ENCODE measurements at regions not wholly inside any gene's neighbourhood (a gene's known extent, or its start where the extent isn't known, plus 50 kb on each side); places are given as distances from the start of the nearest gene placed in this dataset.

DNA sequence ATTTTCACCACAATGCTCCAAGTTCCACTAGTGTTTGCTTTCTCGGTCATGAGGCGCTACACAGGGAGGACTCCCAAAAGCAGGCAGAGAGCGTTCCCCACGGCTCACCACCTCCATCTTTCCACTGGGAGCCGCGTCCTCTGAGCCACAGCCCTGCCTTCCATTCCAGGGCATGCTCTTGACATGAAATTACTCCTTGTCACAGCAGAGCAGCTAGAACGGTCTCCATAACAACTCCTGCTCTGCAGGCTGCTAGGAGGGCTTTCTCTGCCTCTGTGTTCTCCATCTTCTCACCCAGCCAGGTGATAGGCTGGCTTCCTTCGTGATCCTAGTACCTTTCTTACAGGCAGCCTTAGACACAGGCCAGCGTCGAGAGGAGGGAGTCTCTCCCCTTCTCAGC, 171.8 kb upstream of the UBL3 start (continued):
- TF ChIP-seq, protein P1, sequence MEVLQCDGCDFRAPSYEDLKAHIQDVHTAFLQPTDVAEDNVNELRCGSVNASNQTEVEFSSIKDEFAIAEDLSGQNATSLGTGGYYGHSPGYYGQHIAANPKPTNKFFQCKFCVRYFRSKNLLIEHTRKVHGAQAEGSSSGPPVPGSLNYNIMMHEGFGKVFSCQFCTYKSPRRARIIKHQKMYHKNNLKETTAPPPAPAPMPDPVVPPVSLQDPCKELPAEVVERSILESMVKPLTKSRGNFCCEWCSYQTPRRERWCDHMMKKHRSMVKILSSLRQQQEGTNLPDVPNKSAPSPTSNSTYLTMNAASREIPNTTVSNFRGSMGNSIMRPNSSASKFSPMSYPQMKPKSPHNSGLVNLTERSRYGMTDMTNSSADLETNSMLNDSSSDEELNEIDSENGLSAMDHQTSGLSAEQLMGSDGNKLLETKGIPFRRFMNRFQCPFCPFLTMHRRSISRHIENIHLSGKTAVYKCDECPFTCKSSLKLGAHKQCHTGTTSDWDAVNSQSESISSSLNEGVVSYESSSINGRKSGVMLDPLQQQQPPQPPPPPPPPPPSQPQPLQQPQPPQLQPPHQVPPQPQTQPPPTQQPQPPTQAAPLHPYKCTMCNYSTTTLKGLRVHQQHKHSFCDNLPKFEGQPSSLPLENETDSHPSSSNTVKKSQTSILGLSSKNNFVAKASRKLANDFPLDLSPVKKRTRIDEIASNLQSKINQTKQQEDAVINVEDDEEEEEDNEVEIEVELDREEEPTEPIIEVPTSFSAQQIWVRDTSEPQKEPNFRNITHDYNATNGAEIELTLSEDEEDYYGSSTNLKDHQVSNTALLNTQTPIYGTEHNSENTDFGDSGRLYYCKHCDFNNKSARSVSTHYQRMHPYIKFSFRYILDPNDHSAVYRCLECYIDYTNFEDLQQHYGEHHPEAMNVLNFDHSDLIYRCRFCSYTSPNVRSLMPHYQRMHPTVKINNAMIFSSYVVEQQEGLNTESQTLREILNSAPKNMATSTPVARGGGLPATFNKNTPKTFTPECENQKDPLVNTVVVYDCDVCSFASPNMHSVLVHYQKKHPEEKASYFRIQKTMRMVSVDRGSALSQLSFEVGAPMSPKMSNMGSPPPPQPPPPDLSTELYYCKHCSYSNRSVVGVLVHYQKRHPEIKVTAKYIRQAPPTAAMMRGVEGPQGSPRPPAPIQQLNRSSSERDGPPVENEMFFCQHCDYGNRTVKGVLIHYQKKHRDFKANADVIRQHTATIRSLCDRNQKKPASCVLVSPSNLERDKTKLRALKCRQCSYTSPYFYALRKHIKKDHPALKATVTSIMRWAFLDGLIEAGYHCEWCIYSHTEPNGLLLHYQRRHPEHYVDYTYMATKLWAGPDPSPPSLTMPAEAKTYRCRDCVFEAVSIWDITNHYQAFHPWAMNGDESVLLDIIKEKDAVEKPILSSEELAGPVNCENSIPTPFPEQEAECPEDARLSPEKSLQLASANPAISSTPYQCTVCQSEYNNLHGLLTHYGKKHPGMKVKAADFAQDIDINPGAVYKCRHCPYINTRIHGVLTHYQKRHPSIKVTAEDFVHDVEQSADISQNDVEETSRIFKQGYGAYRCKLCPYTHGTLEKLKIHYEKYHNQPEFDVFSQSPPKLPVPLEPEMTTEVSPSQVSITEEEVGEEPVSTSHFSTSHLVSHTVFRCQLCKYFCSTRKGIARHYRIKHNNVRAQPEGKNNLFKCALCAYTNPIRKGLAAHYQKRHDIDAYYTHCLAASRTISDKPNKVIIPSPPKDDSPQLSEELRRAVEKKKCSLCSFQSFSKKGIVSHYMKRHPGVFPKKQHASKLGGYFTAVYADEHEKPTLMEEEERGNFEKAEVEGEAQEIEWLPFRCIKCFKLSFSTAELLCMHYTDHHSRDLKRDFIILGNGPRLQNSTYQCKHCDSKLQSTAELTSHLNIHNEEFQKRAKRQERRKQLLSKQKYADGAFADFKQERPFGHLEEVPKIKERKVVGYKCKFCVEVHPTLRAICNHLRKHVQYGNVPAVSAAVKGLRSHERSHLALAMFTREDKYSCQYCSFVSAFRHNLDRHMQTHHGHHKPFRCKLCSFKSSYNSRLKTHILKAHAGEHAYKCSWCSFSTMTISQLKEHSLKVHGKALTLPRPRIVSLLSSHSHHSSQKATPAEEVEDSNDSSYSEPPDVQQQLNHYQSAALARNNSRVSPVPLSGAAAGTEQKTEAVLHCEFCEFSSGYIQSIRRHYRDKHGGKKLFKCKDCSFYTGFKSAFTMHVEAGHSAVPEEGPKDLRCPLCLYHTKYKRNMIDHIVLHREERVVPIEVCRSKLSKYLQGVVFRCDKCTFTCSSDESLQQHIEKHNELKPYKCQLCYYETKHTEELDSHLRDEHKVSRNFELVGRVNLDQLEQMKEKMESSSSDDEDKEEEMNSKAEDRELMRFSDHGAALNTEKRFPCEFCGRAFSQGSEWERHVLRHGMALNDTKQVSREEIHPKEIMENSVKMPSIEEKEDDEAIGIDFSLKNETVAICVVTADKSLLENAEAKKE (CRISPR knock-in tag; IDR thresholded peaks at IDR 0.05) = no peak
- TF ChIP-seq EZH2 (IDR thresholded peaks at IDR 0.05; ENCODE audit: low read depth, unreplicated experiment) (no peak), CREB1 (CRISPR knock-in tag; IDR thresholded peaks at IDR 0.05; ENCODE audit: low read depth) (no peak)
- TF ChIP-seq, protein P2, sequence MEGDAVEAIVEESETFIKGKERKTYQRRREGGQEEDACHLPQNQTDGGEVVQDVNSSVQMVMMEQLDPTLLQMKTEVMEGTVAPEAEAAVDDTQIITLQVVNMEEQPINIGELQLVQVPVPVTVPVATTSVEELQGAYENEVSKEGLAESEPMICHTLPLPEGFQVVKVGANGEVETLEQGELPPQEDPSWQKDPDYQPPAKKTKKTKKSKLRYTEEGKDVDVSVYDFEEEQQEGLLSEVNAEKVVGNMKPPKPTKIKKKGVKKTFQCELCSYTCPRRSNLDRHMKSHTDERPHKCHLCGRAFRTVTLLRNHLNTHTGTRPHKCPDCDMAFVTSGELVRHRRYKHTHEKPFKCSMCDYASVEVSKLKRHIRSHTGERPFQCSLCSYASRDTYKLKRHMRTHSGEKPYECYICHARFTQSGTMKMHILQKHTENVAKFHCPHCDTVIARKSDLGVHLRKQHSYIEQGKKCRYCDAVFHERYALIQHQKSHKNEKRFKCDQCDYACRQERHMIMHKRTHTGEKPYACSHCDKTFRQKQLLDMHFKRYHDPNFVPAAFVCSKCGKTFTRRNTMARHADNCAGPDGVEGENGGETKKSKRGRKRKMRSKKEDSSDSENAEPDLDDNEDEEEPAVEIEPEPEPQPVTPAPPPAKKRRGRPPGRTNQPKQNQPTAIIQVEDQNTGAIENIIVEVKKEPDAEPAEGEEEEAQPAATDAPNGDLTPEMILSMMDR (conservative IDR thresholded peaks at IDR 0.05; ENCODE audit: low read depth in 2 of 2) = no peak
- TF ChIP-seq, protein P3, sequence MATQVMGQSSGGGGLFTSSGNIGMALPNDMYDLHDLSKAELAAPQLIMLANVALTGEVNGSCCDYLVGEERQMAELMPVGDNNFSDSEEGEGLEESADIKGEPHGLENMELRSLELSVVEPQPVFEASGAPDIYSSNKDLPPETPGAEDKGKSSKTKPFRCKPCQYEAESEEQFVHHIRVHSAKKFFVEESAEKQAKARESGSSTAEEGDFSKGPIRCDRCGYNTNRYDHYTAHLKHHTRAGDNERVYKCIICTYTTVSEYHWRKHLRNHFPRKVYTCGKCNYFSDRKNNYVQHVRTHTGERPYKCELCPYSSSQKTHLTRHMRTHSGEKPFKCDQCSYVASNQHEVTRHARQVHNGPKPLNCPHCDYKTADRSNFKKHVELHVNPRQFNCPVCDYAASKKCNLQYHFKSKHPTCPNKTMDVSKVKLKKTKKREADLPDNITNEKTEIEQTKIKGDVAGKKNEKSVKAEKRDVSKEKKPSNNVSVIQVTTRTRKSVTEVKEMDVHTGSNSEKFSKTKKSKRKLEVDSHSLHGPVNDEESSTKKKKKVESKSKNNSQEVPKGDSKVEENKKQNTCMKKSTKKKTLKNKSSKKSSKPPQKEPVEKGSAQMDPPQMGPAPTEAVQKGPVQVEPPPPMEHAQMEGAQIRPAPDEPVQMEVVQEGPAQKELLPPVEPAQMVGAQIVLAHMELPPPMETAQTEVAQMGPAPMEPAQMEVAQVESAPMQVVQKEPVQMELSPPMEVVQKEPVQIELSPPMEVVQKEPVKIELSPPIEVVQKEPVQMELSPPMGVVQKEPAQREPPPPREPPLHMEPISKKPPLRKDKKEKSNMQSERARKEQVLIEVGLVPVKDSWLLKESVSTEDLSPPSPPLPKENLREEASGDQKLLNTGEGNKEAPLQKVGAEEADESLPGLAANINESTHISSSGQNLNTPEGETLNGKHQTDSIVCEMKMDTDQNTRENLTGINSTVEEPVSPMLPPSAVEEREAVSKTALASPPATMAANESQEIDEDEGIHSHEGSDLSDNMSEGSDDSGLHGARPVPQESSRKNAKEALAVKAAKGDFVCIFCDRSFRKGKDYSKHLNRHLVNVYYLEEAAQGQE (IDR thresholded peaks at IDR 0.05; ENCODE audit: unreplicated experiment) = no peak

Measured in GM23338 (cell line).